ENCODE measurements at regions not wholly inside any gene's neighbourhood (a gene's known extent, or its start where the extent isn't known, plus 50 kb on each side); places are given as distances from the start of the nearest gene placed in this dataset.

- TF ChIP-seq ZNF746 (CRISPR knock-in tag; IDR thresholded peaks at IDR 0.05) = no peak
- TF ChIP-seq NCOA2 (CRISPR knock-in tag; IDR thresholded peaks at IDR 0.05) = no peak
- TF ChIP-seq CHCHD3 (CRISPR knock-in tag; IDR thresholded peaks at IDR 0.05) = no peak
- TF ChIP-seq PCBP1 (IDR thresholded peaks at IDR 0.05; ENCODE audit: borderline replicate concordance, low read depth, low read length) = no peak
- TF ChIP-seq ZNF747 (CRISPR knock-in tag; IDR thresholded peaks at IDR 0.05; ENCODE audit: borderline replicate concordance) = no peak
- TF ChIP-seq ZZZ3 (CRISPR knock-in tag; IDR thresholded peaks at IDR 0.05; ENCODE audit: borderline replicate concordance) = no peak
Observed at GRCh38 chr6:160933256-160933655, 58.3 kb upstream of the MAP3K4 start.

All from HepG2 (cell line).